SH-SY5Y (cell line): ENCODE measurements at regions not wholly inside any gene's neighbourhood (a gene's known extent, or its start where the extent isn't known, plus 50 kb on each side); places are given as distances from the start of the nearest gene placed in this dataset.

Source experiments
- GATA2 ChIP-seq: IDR thresholded peaks from 2 replicates; pipeline ENCODE4 v1.6.1; 2011; ENCODE audit warnings: mild to moderate bottlenecking, low read depth, low read length
- GATA3 ChIP-seq: IDR thresholded peaks from 2 replicates; pipeline ENCODE4 v1.6.1; 2011; ENCODE audit warnings: low read depth, mild to moderate bottlenecking, low read length, moderate library complexity

- no peak for TF ChIP-seq GATA2
- TF ChIP-seq GATA3, result no peak
Measured at GRCh38 chr18:78430131-78430758, 549.4 kb upstream of the SALL3 start.

DNA sequence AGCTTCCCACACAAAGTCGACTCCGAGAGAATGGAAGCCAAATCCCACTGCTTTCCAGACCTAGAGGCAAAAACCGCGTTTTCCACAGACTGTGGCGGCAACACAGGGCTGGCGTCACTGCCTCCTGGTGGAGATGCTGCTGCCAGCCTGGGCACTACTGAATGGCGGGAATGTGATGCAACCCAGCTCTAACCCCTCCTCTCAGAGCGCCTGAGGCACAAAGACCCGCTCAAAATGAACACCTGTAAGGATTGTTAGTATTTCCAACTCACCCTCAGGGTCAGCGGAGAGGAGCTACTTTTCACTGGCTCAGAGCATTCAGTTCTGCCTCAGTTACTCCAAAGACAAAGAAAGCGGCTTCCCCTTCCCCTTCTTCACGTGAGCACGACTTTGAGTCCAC, 548.0 kb upstream of the SALL3 start:
- no peak for TF ChIP-seq GATA3

DNA sequence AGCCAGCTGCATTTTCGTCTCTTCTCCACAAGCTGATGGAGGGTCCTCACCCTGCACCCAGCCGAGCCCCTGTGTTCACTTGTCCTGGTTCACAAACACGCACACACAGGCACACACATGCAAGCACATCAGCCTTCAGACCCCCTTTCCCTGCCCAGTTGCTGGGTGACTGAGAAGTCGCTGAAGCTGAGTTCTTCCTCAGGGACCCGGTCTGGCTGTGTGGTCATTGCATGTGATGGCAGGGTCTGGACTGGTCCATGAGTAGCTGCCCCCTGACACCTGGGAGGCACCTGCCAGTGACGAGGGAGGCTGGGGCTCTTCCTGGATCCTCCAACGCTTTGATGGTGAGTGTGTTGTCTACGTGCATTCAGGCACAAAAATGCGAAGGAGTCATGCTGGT, 546.1 kb upstream of the SALL3 start:
- TF ChIP-seq GATA2 (no peak), GATA3 (no peak)

GRCh38 chr18:78436110-78436509, 543.5 kb upstream of the SALL3 start:
- TF ChIP-seq GATA3 (no peak), GATA2 (no peak)

DNA sequence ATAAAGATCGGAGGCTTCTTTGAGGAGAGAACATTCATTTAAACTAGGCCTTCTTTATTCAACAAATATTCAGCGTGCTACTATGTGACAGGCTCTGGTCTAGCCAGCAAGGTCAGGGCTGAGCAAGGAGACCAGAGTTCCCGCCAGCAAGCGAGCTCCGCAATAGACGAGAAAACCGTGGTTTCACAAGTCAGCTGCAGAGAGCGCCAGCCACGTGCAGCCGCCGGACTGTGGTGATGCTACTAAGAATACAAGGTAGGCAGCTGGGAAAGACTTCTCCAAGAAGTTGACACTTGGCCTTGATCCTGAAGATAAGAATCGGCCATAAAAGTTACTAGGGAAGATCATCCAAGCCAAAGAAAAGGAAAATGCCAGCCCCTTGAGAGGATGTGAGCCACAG, 533.7 kb upstream of the SALL3 start:
- no peak for TF ChIP-seq GATA2
- TF ChIP-seq GATA3, result no peak

DNA sequence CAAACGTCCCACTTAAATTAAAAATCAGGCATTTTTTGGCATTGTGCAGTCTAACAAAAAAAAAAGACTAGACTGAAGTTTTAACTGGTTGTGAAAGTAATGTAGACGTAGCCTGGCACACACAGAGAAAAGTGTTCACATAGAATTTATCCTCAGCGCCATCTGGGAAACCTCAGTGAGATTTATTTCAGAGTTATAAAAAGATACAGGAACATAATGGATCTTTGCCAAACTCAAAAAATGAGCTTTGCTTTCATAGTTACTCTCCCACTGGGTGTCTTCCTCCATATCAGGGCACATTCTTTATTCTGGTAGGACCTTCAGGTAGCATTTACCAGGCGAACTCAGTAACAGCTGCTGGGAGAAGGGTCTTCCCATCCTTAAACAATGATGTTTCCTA, 532.4 kb upstream of the SALL3 start:
- TF ChIP-seq GATA2, result no peak
- no peak for TF ChIP-seq GATA3

DNA sequence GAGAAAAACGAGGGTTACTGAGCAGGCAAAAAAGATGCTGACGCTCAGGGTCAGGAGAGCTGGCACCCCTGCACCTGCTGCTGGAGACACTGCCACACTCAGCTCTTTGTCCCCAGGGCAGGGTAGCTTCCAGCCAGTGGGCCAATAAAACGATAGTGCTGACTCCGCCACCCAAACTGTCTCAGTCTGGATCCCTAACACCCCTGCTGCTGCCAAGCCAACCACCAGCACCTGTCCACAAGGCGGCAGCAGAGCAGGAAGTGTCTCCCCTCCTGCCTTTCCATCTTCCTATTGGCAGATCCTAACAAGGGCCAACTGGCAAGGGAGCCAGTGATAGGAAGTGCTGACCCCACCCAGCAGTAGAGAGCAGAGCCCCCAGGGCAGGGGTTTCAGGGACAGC, 531.5 kb upstream of the SALL3 start:
- TF ChIP-seq GATA3 (no peak), GATA2 (no peak)

- TF ChIP-seq GATA3, result no peak
- TF ChIP-seq GATA2, result no peak
Measured at GRCh38 chr18:78448591-78448990, 531.0 kb upstream of the SALL3 start.

- TF ChIP-seq GATA3, result no peak
- TF ChIP-seq GATA2, result no peak
Measured at GRCh38 chr18:78454221-78454620, 525.4 kb upstream of the SALL3 start.

- TF ChIP-seq GATA2, result no peak
- no peak for TF ChIP-seq GATA3
Measured at GRCh38 chr18:78455386-78455785, 524.2 kb upstream of the SALL3 start.

GRCh38 chr18:78457011-78457410, 522.6 kb upstream of the SALL3 start:
- TF ChIP-seq GATA2 (no peak), GATA3 (no peak)

DNA sequence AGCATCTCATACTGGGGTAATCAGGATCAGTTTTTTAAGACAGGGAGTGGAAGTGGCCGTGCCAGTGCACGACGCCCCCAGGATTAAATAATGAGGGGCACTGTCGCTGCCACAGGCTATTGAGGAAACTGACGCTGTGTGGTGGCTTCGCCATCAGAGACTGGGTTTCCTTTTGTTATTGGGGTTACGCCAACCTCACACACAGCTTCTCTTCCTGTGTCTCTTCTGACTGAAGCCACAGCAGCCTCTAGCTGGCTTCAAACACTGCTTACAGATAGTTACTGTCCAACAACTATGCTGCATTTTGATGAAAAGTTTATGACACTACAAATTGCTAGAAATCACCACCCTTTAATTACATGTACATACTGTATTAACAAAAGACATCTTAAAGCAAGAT, 521.9 kb upstream of the SALL3 start:
- TF ChIP-seq GATA2 (no peak), GATA3 (no peak)

GRCh38 chr18:78458356-78458755, 521.3 kb upstream of the SALL3 start:
- TF ChIP-seq GATA3 (no peak), GATA2 (no peak)

DNA sequence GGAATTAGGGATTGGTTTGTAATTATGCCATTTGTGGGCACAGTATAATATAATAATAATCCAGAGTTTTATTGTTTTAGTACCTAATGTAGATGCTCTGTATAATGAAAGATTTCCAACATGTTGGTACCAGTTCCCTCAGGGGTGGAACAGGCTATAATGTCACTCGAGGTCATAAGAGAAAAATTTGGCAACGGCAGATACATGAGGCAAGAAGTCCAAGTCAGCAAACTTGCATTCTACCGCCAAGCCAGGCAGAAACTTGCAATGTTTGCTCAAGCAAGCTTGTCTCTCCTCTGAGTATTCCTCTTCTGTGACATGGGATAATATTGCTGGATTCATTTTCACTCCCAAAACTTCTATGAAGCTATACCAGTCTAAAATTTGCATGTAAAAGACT, 520.0 kb upstream of the SALL3 start:
- TF ChIP-seq GATA3, result no peak
- TF ChIP-seq GATA2, result no peak

DNA sequence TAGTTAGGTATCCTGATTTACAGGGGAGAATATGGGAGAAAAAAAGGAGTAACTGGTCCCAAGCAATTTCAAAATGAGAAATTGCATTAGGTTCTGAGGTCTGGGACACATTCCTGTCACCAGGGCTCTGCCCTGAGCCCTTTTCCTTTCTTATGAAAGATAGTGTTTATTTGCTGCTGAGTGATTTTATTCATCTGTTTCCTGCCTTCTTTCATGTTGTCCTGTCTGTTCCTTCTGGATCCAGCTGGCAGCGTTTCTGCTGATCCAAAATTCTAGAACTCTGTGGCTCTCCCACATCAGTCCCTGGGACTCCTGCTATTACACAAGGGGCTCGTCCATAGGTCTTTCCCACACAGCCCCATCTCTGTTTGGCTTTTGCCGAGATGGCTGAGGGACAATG, 519.1 kb upstream of the SALL3 start:
- no peak for TF ChIP-seq GATA2
- TF ChIP-seq GATA3, result no peak

DNA sequence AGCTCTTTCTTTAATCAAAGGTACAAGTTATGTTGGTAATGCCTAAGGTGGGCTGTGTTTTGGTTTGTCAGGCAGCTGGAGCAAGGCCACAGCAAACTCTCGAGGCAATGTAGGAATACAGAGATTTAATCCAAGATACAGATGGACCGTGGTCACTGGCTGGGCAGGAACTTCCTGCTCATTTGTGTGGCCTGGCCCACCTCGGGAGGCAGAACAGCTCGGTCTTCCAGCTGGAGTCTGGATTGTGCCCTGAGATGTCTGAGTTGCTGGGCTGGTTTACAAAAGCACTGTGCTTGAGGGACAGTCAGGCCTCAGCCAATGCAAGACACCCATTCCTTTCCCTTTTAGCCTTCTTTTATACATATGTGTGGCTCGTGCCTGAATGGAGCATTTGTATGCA, 506.1 kb upstream of the SALL3 start:
- TF ChIP-seq GATA3 (no peak), GATA2 (no peak)
